ENCODE measurements at regions not wholly inside any gene's neighbourhood (a gene's known extent, or its start where the extent isn't known, plus 50 kb on each side); places are given as distances from the start of the nearest gene placed in this dataset.

DNA sequence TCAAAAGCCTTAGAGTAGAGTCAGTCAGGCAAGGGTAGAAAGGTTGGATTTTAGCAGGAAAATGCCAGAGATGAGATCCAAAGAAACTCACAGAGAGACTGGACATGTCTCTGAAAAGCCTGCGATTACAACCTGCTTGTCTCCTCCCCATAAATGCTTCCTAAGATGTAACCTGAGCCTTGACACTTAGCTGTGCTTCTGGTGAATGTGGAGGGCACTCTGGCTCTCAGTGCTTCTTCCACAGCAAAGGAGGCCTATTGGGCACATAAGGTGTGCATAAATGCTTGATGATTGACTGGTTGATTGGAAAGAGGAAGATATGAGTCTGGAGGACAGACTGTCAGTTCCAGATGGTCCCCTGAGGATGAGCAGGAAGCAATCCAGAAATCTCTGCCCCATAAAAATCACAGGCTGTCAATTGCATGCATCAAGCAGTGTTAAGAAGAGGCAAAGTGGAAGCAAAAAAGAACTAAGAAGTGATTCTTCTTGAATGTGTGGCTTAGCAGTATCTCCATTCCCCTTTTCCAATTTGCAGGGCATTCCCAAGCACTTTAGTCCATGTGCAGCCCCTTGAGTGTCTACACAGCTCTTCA, 236.2 kb upstream of the RRP15 start:
- TF ChIP-seq, protein P1, sequence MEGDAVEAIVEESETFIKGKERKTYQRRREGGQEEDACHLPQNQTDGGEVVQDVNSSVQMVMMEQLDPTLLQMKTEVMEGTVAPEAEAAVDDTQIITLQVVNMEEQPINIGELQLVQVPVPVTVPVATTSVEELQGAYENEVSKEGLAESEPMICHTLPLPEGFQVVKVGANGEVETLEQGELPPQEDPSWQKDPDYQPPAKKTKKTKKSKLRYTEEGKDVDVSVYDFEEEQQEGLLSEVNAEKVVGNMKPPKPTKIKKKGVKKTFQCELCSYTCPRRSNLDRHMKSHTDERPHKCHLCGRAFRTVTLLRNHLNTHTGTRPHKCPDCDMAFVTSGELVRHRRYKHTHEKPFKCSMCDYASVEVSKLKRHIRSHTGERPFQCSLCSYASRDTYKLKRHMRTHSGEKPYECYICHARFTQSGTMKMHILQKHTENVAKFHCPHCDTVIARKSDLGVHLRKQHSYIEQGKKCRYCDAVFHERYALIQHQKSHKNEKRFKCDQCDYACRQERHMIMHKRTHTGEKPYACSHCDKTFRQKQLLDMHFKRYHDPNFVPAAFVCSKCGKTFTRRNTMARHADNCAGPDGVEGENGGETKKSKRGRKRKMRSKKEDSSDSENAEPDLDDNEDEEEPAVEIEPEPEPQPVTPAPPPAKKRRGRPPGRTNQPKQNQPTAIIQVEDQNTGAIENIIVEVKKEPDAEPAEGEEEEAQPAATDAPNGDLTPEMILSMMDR (IDR thresholded peaks at IDR 0.05): no peak
- no peak for TF ChIP-seq POLR2A (IDR thresholded peaks at IDR 0.05)
